ENCODE measurements at regions not wholly inside any gene's neighbourhood (a gene's known extent, or its start where the extent isn't known, plus 50 kb on each side); places are given as distances from the start of the nearest gene placed in this dataset.

- TF ChIP-seq CTCF (IDR thresholded peaks at IDR 0.05; ENCODE audit: borderline replicate concordance, extremely low read depth, low read length, poor library complexity, severe bottlenecking) (no peak), EZH2 (IDR thresholded peaks at IDR 0.05; ENCODE audit: borderline replicate concordance, low read depth, low read length, severe bottlenecking) (no peak)
Measured at GRCh38 chr2:75790814-75791467, 80.2 kb upstream of the GCFC2 start.
